D721Med (cell line): ENCODE measurements at regions not wholly inside any gene's neighbourhood (a gene's known extent, or its start where the extent isn't known, plus 50 kb on each side); places are given as distances from the start of the nearest gene placed in this dataset.

Source experiments
- DNase-seq: peaks from one replicate; pipeline ENCODE4 v3.0.0; 2011; ENCODE audit warnings: low spot score; ENCODE audit not compliant: insufficient read length
- FAIRE-seq: peaks from 2 replicates; lab custom pipeline; 2011; peaks lifted over from hg19 to GRCh38; lab: Jason Lieb, UNC
- CTCF ChIP-seq: IDR thresholded peaks from 2 replicates; pipeline ENCODE4 v1.5.1; 2012; ENCODE audit warnings: mild to moderate bottlenecking, control low read depth; ENCODE audit not compliant: insufficient read depth; ENCODE audit errors: missing control alignments

GRCh38 chr12:93292731-93293566 lies 84.8 kb upstream of the NUDT4 start:
- DNase-seq = no peak
- no peak for TF ChIP-seq CTCF
- no peak for FAIRE-seq

- FAIRE-seq (no peak), DNase-seq (no peak)
- TF ChIP-seq CTCF = no peak
Measured at GRCh38 chr12:93297032-93297431, 80.7 kb upstream of the NUDT4 start.

GRCh38 chr12:93297536-93297935 lies 80.2 kb upstream of the NUDT4 start:
- DNase-seq (no peak), FAIRE-seq (no peak)
- TF ChIP-seq CTCF = no peak

- TF ChIP-seq CTCF = no peak
- FAIRE-seq = no peak
- no peak for DNase-seq
Measured at GRCh38 chr12:93299262-93299846, 78.4 kb upstream of the NUDT4 start.

GRCh38 chr12:93300611-93301021 lies 77.1 kb upstream of the NUDT4 start:
- DNase-seq (no peak), FAIRE-seq (no peak)
- no peak for TF ChIP-seq CTCF

GRCh38 chr12:93302331-93303229 lies 75.1 kb upstream of the NUDT4 start:
- DNase-seq (no peak), FAIRE-seq (no peak)
- TF ChIP-seq CTCF = no peak
